H1 (cell line): ENCODE measurements at regions not wholly inside any gene's neighbourhood (a gene's known extent, or its start where the extent isn't known, plus 50 kb on each side); places are given as distances from the start of the nearest gene placed in this dataset.

Experiments used
- BRCA1 ChIP-seq: IDR thresholded peaks from 2 replicates; pipeline ENCODE4 v1.6.1; 2012; ENCODE audit warnings: low read depth, low read length, improper control_type of control experiment
- CBX5 ChIP-seq: fragments of 300-800, 300-1000 bp; sonication (generic); IDR thresholded peaks from 2 replicates; pipeline ENCODE4 v1.7.1; 2016; ENCODE audit warnings: antibody characterized with exemption, low read length, low read depth
- CHD7 ChIP-seq: fragments of 300-600 bp; sonication (generic); IDR thresholded peaks from 2 replicates; pipeline ENCODE4 v1.7.1; 2012; ENCODE audit warnings: low read length, moderate library complexity, mild to moderate bottlenecking, inconsistent platforms; ENCODE audit not compliant: insufficient replicate concordance
- CTCF ChIP-seq, 3 experiments: IDR thresholded peaks; 1 replicate in 2 of 3; 2 replicates in 1 of 3; pipeline versions ENCODE4 v1.5.1 to v1.6.1; 2011; ENCODE audit warnings: low read length in 3 of 3, mild to moderate bottlenecking in 3 of 3, inconsistent platforms in 2 of 3, low read depth in 1 of 3, moderate library complexity in 1 of 3; ENCODE audit not compliant: insufficient read depth in 1 of 3; ENCODE audit errors: control extremely low read depth in 1 of 3
- GTF2F1 ChIP-seq: IDR thresholded peaks from 2 replicates; pipeline ENCODE4 v1.6.1; 2012; ENCODE audit warnings: low read depth, low read length, improper control_type of control experiment, borderline replicate concordance
- POLR2A ChIP-seq, 2 experiments: IDR thresholded peaks; 1 replicate in 1 of 2; 2 replicates in 1 of 2; pipeline ENCODE4 v1.6.1; 2011; ENCODE audit warnings: low read depth in 2 of 2, low read length in 2 of 2, mild to moderate bottlenecking in 2 of 2; ENCODE audit errors: control extremely low read depth in 1 of 2
- RBBP5 ChIP-seq: IDR thresholded peaks from 2 replicates; pipeline ENCODE4 v1.7.1; 2012; ENCODE audit warnings: low read depth, mild to moderate bottlenecking, inconsistent platforms, low read length, moderate library complexity, borderline replicate concordance
- SP4 ChIP-seq: IDR thresholded peaks from 2 replicates; pipeline ENCODE4 v1.6.1; 2012; ENCODE audit warnings: low read length, inconsistent platforms

GRCh38 chr4:178026999-178027398 lies 584.8 kb upstream of the AGA start:
- TF ChIP-seq CHD7 (no peak), SP4 (no peak), CTCF (IDR thresholded peaks at IDR 0.05; ENCODE audit: control extremely low read depth in 1 of 3, insufficient read depth in 1 of 3, low read depth in 1 of 3, low read length in 3 of 3) (no peak), BRCA1 (no peak), RBBP5 (no peak), CBX5 (no peak), GTF2F1 (no peak), POLR2A (IDR thresholded peaks at IDR 0.05; ENCODE audit: control extremely low read depth in 1 of 2, low read depth in 2 of 2, low read length in 2 of 2) (no peak)
